Neural cell (in vitro differentiated cells): ENCODE measurements at regions not wholly inside any gene's neighbourhood (a gene's known extent, or its start where the extent isn't known, plus 50 kb on each side); places are given as distances from the start of the nearest gene placed in this dataset.

ENCODE experiments used
- H2AFZ ChIP-seq: fragments of 200-600, 300-800 bp; sonication (generic), shearing (Covaris generic); 2 replicates; pipeline ENCODE4 v1.6.0; 2014; ENCODE audit warnings: low read depth, mild to moderate bottlenecking, antibody characterized with exemption, low read length, moderate library complexity
- H3F3A ChIP-seq: fragments of 200-600 bp; shearing (Covaris generic); 2 replicates; pipeline ENCODE4 v1.6.1; 2016; ENCODE audit warnings: mild to moderate bottlenecking, moderate library complexity, mixed read lengths, antibody characterized with exemption, low read length; ENCODE audit not compliant: insufficient read depth, poor library complexity, severe bottlenecking
- H3K27ac ChIP-seq: fragments of 200-600, 300-800 bp; sonication (generic), shearing (Covaris generic); 2 replicates; pipeline ENCODE4 v1.5.1; 2014; ENCODE audit warnings: mild to moderate bottlenecking, low read length, moderate library complexity
- H3K27me3 ChIP-seq: fragments of 300-800, 200-600 bp; sonication (generic), shearing (Covaris generic); 2 replicates; pipeline ENCODE4 v1.6.0; 2014; ENCODE audit warnings: mild to moderate bottlenecking, low read depth, low read length, moderate library complexity; ENCODE audit not compliant: insufficient read depth
- H3K36me3 ChIP-seq: fragments of 300-800, 200-600 bp; sonication (generic), shearing (Covaris generic); 2 replicates; pipeline ENCODE4 v1.5.1; 2014; ENCODE audit warnings: mild to moderate bottlenecking, antibody characterized with exemption, low read length, moderate library complexity; ENCODE audit not compliant: insufficient read depth
- H3K4me2 ChIP-seq: fragments of 300-800, 200-600 bp; sonication (generic), shearing (Covaris generic); 2 replicates; pipeline ENCODE4 v1.6.0; 2014; ENCODE audit warnings: mild to moderate bottlenecking, low read length
- H3K4me3 ChIP-seq: fragments of 300-800, 200-600 bp; sonication (generic), shearing (Covaris generic); 2 replicates; pipeline ENCODE4 v1.5.1; 2014; ENCODE audit warnings: mild to moderate bottlenecking, low read length, moderate library complexity
- H3K79me2 ChIP-seq: fragments of 200-600 bp; shearing (Covaris generic); replicated peaks from 2 replicates; pipeline ENCODE4 v1.6.0; 2014; ENCODE audit warnings: mild to moderate bottlenecking, low read length, moderate library complexity; ENCODE audit not compliant: insufficient read depth
- H3K9ac ChIP-seq: fragments of 300-800, 200-600 bp; sonication (generic), shearing (Covaris generic); 2 replicates; pipeline ENCODE4 v1.6.1; 2016; ENCODE audit warnings: mild to moderate bottlenecking, low read length, mixed read lengths
- H3K9me2 ChIP-seq: fragments of 200-600 bp; shearing (Covaris generic); 2 replicates; pipeline ENCODE4 v1.6.1; 2016; ENCODE audit warnings: mild to moderate bottlenecking, low read length, mixed read lengths; ENCODE audit not compliant: insufficient read depth
- H3K9me3 ChIP-seq: fragments of 200-600, 300-800 bp; sonication (generic), shearing (Covaris generic); 2 replicates; pipeline ENCODE4 v1.6.1; 2016; ENCODE audit warnings: mild to moderate bottlenecking, mixed run types, low read length, moderate library complexity, mixed read lengths
- H4K20me1 ChIP-seq: fragments of 200-600 bp; shearing (Covaris generic); 2 replicates; pipeline ENCODE4 v1.6.1; 2016; ENCODE audit warnings: mild to moderate bottlenecking, mixed run types; ENCODE audit not compliant: insufficient read depth
- EP300 ChIP-seq: fragments of 450-650 bp; conservative IDR thresholded peaks from 2 replicates; pipeline ENCODE4 v1.6.1; 2014; ENCODE audit warnings: antibody characterized with exemption, mild to moderate bottlenecking, moderate library complexity; ENCODE audit not compliant: poor library complexity, severe bottlenecking
- EZH2 ChIP-seq: fragments of 200-600, 300-800 bp; shearing (Covaris generic), sonication (generic); IDR thresholded peaks from 2 replicates; pipeline ENCODE4 v1.6.1; 2014; ENCODE audit warnings: antibody characterized with exemption, low read length, borderline replicate concordance, mild to moderate bottlenecking; ENCODE audit not compliant: insufficient read depth, poor library complexity, severe bottlenecking
- MXI1 ChIP-seq: fragments of 450-650 bp; conservative IDR thresholded peaks from 2 replicates; pipeline ENCODE4 v1.6.1; 2014; ENCODE audit warnings: antibody characterized with exemption, mild to moderate bottlenecking; ENCODE audit not compliant: poor library complexity, severe bottlenecking
- POLR2AphosphoS5 ChIP-seq: IDR thresholded peaks from 2 replicates; pipeline ENCODE4 v1.6.1; 2012
- RAD21 ChIP-seq: fragments of 450-650 bp; conservative IDR thresholded peaks from 2 replicates; pipeline ENCODE4 v1.6.1; 2014; ENCODE audit warnings: antibody characterized with exemption, mild to moderate bottlenecking, moderate library complexity
- REST ChIP-seq: IDR thresholded peaks from 2 replicates; pipeline ENCODE4 v1.6.1; 2012; ENCODE audit warnings: borderline replicate concordance
- SMC3 ChIP-seq: fragments of 450-650 bp; conservative IDR thresholded peaks from 2 replicates; pipeline ENCODE4 v1.6.1; 2014; ENCODE audit warnings: antibody characterized with exemption, mild to moderate bottlenecking, moderate library complexity; ENCODE audit not compliant: poor library complexity
- TAF1 ChIP-seq: IDR thresholded peaks from 2 replicates; pipeline ENCODE4 v1.6.1; 2012; ENCODE audit warnings: low read depth
- TF ChIP-seq, protein P1 (sequence below): fragments of 450-650 bp; IDR thresholded peaks from 2 replicates; pipeline ENCODE4 v1.5.1; 2014; ENCODE audit warnings: antibody characterized with exemption, mild to moderate bottlenecking, moderate library complexity; ENCODE audit not compliant: poor library complexity, severe bottlenecking

DNA sequence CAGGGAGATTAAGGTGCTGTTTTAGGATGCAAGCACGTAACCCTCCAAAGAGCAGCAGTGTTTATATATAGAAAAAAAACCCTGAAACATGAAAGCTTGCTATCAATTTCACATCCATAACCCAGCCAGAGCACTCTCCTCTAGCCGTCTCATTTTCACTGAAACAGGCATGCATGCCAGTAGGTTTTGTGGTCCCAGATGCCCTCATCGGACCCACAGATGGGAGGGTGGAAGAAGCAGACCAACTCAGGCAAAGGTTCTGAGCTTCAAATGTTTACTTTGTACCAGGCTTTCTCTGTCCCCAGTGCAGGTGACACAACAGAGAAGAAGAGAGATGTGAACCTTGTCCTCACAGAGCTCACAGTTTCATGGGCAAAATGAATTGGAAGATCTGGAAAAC lies 127.4 kb upstream of the ATP10B start:
- H4K20me1 ChIP-seq, result no peaks in the 10 kb centered on the region
- no peaks in the 10 kb centered on the region for H3K79me2 ChIP-seq
- H3K27ac ChIP-seq, result peak overlapping the region; percentile 69
- no peaks in the 10 kb centered on the region for H3F3A ChIP-seq
- no peaks in the 10 kb centered on the region for H3K9me3 ChIP-seq
- H3K4me3 ChIP-seq, result no peak overlapping the region
- peak overlapping the region; percentile 14 for H2AFZ ChIP-seq
- H3K9ac ChIP-seq, result no peak overlapping the region
- no peak overlapping the region for H3K4me2 ChIP-seq
- TF ChIP-seq SMC3, result no peak
- no peak for TF ChIP-seq TAF1
- no peak for TF ChIP-seq EZH2
- no peak for TF ChIP-seq MXI1
- no peak for TF ChIP-seq EP300
- TF ChIP-seq POLR2AphosphoS5, result no peak
- no peak for TF ChIP-seq REST
- no peak for TF ChIP-seq RAD21
- TF ChIP-seq, protein P1, sequence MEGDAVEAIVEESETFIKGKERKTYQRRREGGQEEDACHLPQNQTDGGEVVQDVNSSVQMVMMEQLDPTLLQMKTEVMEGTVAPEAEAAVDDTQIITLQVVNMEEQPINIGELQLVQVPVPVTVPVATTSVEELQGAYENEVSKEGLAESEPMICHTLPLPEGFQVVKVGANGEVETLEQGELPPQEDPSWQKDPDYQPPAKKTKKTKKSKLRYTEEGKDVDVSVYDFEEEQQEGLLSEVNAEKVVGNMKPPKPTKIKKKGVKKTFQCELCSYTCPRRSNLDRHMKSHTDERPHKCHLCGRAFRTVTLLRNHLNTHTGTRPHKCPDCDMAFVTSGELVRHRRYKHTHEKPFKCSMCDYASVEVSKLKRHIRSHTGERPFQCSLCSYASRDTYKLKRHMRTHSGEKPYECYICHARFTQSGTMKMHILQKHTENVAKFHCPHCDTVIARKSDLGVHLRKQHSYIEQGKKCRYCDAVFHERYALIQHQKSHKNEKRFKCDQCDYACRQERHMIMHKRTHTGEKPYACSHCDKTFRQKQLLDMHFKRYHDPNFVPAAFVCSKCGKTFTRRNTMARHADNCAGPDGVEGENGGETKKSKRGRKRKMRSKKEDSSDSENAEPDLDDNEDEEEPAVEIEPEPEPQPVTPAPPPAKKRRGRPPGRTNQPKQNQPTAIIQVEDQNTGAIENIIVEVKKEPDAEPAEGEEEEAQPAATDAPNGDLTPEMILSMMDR, result no peak
- H3K27me3 ChIP-seq, result no peaks in the 10 kb centered on the region
- no peaks in the 10 kb centered on the region for H3K9me2 ChIP-seq
- no peaks in the 10 kb centered on the region for H3K36me3 ChIP-seq

DNA sequence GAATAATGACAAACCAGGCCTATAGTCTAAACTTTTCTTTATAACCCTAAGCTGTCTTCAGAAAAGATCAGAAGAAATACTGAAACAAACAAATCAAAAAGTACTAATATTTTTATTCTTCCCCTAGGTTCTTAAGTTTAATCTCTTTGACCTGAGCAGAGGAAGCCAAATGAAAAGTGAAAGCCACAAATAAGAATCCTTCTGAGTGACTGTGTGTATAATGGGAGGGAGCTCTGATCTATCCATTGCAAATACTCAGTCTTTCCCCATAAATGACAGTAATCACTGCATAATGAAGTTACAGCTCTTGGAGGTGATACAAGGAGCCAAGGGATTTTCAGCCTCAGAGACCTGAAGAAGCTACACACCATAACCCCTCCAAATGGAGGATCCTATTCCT lies 126.9 kb upstream of the ATP10B start:
- peak overlapping the region; percentile 69 for H3K27ac ChIP-seq
- H4K20me1 ChIP-seq, result no peaks in the 10 kb centered on the region
- H3F3A ChIP-seq, result no peaks in the 10 kb centered on the region
- H3K4me2 ChIP-seq, result no peak overlapping the region
- H3K9me3 ChIP-seq, result no peaks in the 10 kb centered on the region
- H3K9me2 ChIP-seq, result no peaks in the 10 kb centered on the region
- H3K27me3 ChIP-seq, result no peaks in the 10 kb centered on the region
- no peaks in the 10 kb centered on the region for H3K79me2 ChIP-seq
- peak; percentile 29 for TF ChIP-seq EP300
- TF ChIP-seq REST, result no peak
- TF ChIP-seq MXI1, result no peak
- H3K9ac ChIP-seq, result no peak overlapping the region
- no peaks in the 10 kb centered on the region for H3K36me3 ChIP-seq
- no peak overlapping the region for H2AFZ ChIP-seq
- no peak overlapping the region for H3K4me3 ChIP-seq
